ENCODE measurements at regions not wholly inside any gene's neighbourhood (a gene's known extent, or its start where the extent isn't known, plus 50 kb on each side); places are given as distances from the start of the nearest gene placed in this dataset.

DNA sequence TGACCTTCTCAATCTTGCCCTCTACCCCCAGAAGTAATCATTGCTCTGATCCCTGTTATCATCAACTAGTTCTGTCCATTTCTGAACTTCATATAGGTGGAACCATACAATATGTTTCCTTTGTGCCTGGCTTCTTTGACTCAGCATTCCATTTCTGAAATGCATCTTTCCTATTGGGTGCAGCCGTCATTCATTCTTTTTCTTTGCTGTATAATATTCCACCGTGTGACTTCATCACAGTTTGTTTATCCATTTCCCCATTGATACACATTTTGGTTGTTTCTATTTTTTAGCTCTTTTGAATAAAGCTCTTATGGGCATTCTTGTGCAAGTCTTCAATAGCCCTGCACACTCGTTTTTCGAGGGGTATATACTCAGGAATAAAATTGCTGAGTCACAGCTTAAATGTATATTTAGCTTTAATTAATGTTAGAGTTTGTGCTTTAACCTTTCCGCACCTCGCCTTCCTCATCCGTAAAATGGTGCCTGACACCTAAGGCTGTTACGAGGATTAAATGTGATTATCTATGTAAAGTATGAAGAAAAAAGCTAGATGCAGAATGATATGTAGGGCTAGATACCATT is 491.6 kb downstream of the MIAT start:
- Mint-ChIP-seq H3K4me1 (no peaks in the 10 kb centered on the region), H3K27ac (no peak overlapping the region), H3K4me3 (no peak overlapping the region), H3K27me3 (peaks cover 20% of the 10 kb centered on the region), H3K9me3 (ENCODE audit: insufficient read depth) (peaks cover 10% of the 10 kb centered on the region)
- no peaks in the 10 kb centered on the region for H3K4me1 ChIP-seq (ENCODE audit: control insufficient read depth in 2 of 2, insufficient read depth in 2 of 2, low read length in 2 of 2)
- peaks cover 0 to 2% (median 0%) of the 10 kb centered on the region in 4 experiments for H3K27me3 ChIP-seq (replicated peaks in 1 of 4; ENCODE audit: control extremely low read depth in 1 of 4, control insufficient read depth in 3 of 4, insufficient read depth in 4 of 4, low read length in 3 of 4)
- no peak for TF ChIP-seq EZH2 (IDR thresholded peaks at IDR 0.05; ENCODE audit: borderline replicate concordance, insufficient read depth, low read depth, low read length, poor library complexity, severe bottlenecking)
- no peak for TF ChIP-seq CTCF (IDR thresholded peaks at IDR 0.05)
- ChIA-PET POLR2A (no interaction called here), CTCF (no interaction called here)
- no peak overlapping the region for H2AFZ ChIP-seq (ENCODE audit: insufficient read depth, low read depth, low read length, poor library complexity, severe bottlenecking)
- H3K27ac ChIP-seq (ENCODE audit: low read length in 2 of 2) = no peak overlapping the region
- H3K79me2 ChIP-seq (ENCODE audit: control insufficient read depth, insufficient read depth, low read length) = no peaks in the 10 kb centered on the region
- intact Hi-C loops (cut with micrococcal nuclease) = no loop called here
- H3K4me2 ChIP-seq (replicated peaks; ENCODE audit: low read depth, low read length, poor library complexity, severe bottlenecking) = no peak overlapping the region
- H3K9me3 ChIP-seq (ENCODE audit: control extremely low read depth in 1 of 3, control insufficient read depth in 2 of 3, insufficient read depth in 1 of 3, low read length in 2 of 3) = no peaks in the 10 kb centered on the region
- H3K36me3 ChIP-seq (replicated peaks in 1 of 2; ENCODE audit: control extremely low read depth in 1 of 2, control insufficient read depth in 1 of 2, extremely low read depth in 1 of 2, insufficient read depth in 2 of 2, low read length in 1 of 2) = no peaks in the 10 kb centered on the region
- H3K4me3 ChIP-seq (ENCODE audit: control extremely low read depth in 1 of 5, extremely low read depth in 1 of 5, insufficient read depth in 1 of 5, low read depth in 2 of 5, low read length in 4 of 5) = no peak overlapping the region
- H3K9ac ChIP-seq (ENCODE audit: low read length) = no peak overlapping the region
- DNase-seq (no peak), ATAC-seq (ENCODE audit: low read depth) (no peak)
- no peaks in the 10 kb centered on the region for H4K20me1 ChIP-seq (ENCODE audit: control insufficient read depth, insufficient read depth, low read length, poor library complexity, severe bottlenecking)
- WGBS (ENCODE audit: insufficient coverage) = 95% methylated on average over 4 of the region's 8 CpGs

DNA sequence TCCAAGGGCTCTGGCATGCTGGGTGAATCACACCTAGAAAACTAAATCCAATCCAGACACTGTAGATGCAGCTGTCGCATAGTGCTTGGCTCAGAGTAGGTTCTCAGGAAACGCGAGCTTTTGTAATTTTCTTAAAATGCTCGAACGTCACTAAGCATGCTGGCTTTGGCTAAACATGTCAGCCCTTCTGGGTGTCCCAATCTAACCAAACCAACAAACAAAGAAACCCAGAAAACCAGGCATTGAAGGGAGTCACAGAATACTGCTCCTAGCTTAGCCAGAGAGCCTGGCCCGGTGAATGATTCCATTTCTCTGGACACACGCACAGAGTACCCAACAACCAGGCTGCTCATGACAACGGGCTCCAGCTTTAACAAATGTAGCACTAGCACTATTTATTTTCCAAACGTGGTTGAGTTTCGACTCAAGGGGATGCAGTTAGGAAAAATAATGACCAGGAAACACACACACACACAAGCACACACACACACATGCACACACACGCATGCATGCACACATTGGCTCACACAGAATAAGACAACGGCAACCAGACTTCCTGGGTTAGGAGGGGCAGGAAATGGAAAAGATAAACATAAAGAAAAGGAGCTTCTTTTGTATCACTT is 492.6 kb downstream of the MIAT start:
- intact Hi-C loops (cut with micrococcal nuclease) = no loop called here
- Mint-ChIP-seq H3K4me3 (no peak overlapping the region), H3K9me3 (ENCODE audit: insufficient read depth) (peaks cover 10% of the 10 kb centered on the region), H3K27me3 (peaks cover 20% of the 10 kb centered on the region), H3K4me1 (no peaks in the 10 kb centered on the region), H3K27ac (no peak overlapping the region)
- no peaks in the 10 kb centered on the region for H3K4me1 ChIP-seq (ENCODE audit: control insufficient read depth in 2 of 2, insufficient read depth in 2 of 2, low read length in 2 of 2)
- H2AFZ ChIP-seq (ENCODE audit: insufficient read depth, low read depth, low read length, poor library complexity, severe bottlenecking) = peak overlapping the region; percentile 21
- H3K9me3 ChIP-seq (ENCODE audit: control extremely low read depth in 1 of 3, control insufficient read depth in 2 of 3, insufficient read depth in 1 of 3, low read length in 2 of 3) = no peaks in the 10 kb centered on the region
- H3K27me3 ChIP-seq (replicated peaks in 1 of 4; ENCODE audit: control extremely low read depth in 1 of 4, control insufficient read depth in 3 of 4, insufficient read depth in 4 of 4, low read length in 3 of 4) = peaks cover 0 to 8% (median 0%) of the 10 kb centered on the region in 4 experiments
- H3K79me2 ChIP-seq (ENCODE audit: control insufficient read depth, insufficient read depth, low read length) = no peaks in the 10 kb centered on the region
- no peak overlapping the region for H3K27ac ChIP-seq (ENCODE audit: low read length in 2 of 2)
- ATAC-seq (ENCODE audit: low read depth) (no peak), DNase-seq (no peak)
- ChIA-PET CTCF (no interaction called here), POLR2A (no interaction called here)
- WGBS (ENCODE audit: insufficient coverage) = 69% methylated on average over 7 of the region's 12 CpGs
- H3K4me2 ChIP-seq (replicated peaks; ENCODE audit: low read depth, low read length, poor library complexity, severe bottlenecking) = no peak overlapping the region
- H3K36me3 ChIP-seq (replicated peaks in 1 of 2; ENCODE audit: control extremely low read depth in 1 of 2, control insufficient read depth in 1 of 2, extremely low read depth in 1 of 2, insufficient read depth in 2 of 2, low read length in 1 of 2) = no peaks in the 10 kb centered on the region
- no peak overlapping the region for H3K4me3 ChIP-seq (ENCODE audit: control extremely low read depth in 1 of 5, extremely low read depth in 1 of 5, insufficient read depth in 1 of 5, low read depth in 2 of 5, low read length in 4 of 5)
- TF ChIP-seq CTCF (IDR thresholded peaks at IDR 0.05) (no peak), EZH2 (IDR thresholded peaks at IDR 0.05; ENCODE audit: borderline replicate concordance, insufficient read depth, low read depth, low read length, poor library complexity, severe bottlenecking) (no peak)
- no peaks in the 10 kb centered on the region for H4K20me1 ChIP-seq (ENCODE audit: control insufficient read depth, insufficient read depth, low read length, poor library complexity, severe bottlenecking)
- H3K9ac ChIP-seq (ENCODE audit: low read length) = no peak overlapping the region
